Neural cell (in vitro differentiated cells): ENCODE measurements at regions not wholly inside any gene's neighbourhood (a gene's known extent, or its start where the extent isn't known, plus 50 kb on each side); places are given as distances from the start of the nearest gene placed in this dataset.

ENCODE experiments used
- EP300 ChIP-seq: fragments of 450-650 bp; conservative IDR thresholded peaks from 2 replicates; pipeline ENCODE4 v1.6.1; 2014; ENCODE audit warnings: antibody characterized with exemption, mild to moderate bottlenecking, moderate library complexity; ENCODE audit not compliant: poor library complexity, severe bottlenecking
- EZH2 ChIP-seq: fragments of 200-600, 300-800 bp; shearing (Covaris generic), sonication (generic); IDR thresholded peaks from 2 replicates; pipeline ENCODE4 v1.6.1; 2014; ENCODE audit warnings: antibody characterized with exemption, low read length, borderline replicate concordance, mild to moderate bottlenecking; ENCODE audit not compliant: insufficient read depth, poor library complexity, severe bottlenecking
- MXI1 ChIP-seq: fragments of 450-650 bp; conservative IDR thresholded peaks from 2 replicates; pipeline ENCODE4 v1.6.1; 2014; ENCODE audit warnings: antibody characterized with exemption, mild to moderate bottlenecking; ENCODE audit not compliant: poor library complexity, severe bottlenecking
- POLR2AphosphoS5 ChIP-seq: IDR thresholded peaks from 2 replicates; pipeline ENCODE4 v1.6.1; 2012
- SMC3 ChIP-seq: fragments of 450-650 bp; conservative IDR thresholded peaks from 2 replicates; pipeline ENCODE4 v1.6.1; 2014; ENCODE audit warnings: antibody characterized with exemption, mild to moderate bottlenecking, moderate library complexity; ENCODE audit not compliant: poor library complexity
- TF ChIP-seq, protein P1 (sequence below): fragments of 450-650 bp; IDR thresholded peaks from 2 replicates; pipeline ENCODE4 v1.5.1; 2014; ENCODE audit warnings: antibody characterized with exemption, mild to moderate bottlenecking, moderate library complexity; ENCODE audit not compliant: poor library complexity, severe bottlenecking

- TF ChIP-seq, protein P1, sequence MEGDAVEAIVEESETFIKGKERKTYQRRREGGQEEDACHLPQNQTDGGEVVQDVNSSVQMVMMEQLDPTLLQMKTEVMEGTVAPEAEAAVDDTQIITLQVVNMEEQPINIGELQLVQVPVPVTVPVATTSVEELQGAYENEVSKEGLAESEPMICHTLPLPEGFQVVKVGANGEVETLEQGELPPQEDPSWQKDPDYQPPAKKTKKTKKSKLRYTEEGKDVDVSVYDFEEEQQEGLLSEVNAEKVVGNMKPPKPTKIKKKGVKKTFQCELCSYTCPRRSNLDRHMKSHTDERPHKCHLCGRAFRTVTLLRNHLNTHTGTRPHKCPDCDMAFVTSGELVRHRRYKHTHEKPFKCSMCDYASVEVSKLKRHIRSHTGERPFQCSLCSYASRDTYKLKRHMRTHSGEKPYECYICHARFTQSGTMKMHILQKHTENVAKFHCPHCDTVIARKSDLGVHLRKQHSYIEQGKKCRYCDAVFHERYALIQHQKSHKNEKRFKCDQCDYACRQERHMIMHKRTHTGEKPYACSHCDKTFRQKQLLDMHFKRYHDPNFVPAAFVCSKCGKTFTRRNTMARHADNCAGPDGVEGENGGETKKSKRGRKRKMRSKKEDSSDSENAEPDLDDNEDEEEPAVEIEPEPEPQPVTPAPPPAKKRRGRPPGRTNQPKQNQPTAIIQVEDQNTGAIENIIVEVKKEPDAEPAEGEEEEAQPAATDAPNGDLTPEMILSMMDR, result no peak
- no peak for TF ChIP-seq EZH2
- TF ChIP-seq MXI1, result no peak
- no peak for TF ChIP-seq SMC3
- no peak for TF ChIP-seq EP300
- TF ChIP-seq POLR2AphosphoS5, result no peak
Measured at GRCh38 chr3:81311321-81311720, 450.1 kb downstream of the GBE1 start.
